Vagina (tissue), 2 donors: ENCODE measurements at regions not wholly inside any gene's neighbourhood (a gene's known extent, or its start where the extent isn't known, plus 50 kb on each side); places are given as distances from the start of the nearest gene placed in this dataset.

Experiments
- POLR2A ChIP-seq, 2 donors: fragments of 450-650 bp; IDR thresholded peaks; one replicate each; pipeline ENCODE4 v1.6.1; 2017; ENCODE audit warnings: antibody characterized with exemption in 2 of 2, mild to moderate bottlenecking in 2 of 2, moderate library complexity in 2 of 2
- POLR2AphosphoS5 ChIP-seq, 2 donors: sonication (generic); formaldehyde crosslinking; IDR thresholded peaks; one replicate each; pipeline ENCODE4 v1.9.0; 2017; ENCODE audit warnings: antibody characterized with exemption in 2 of 2, mild to moderate bottlenecking in 2 of 2, low read depth in 1 of 2; ENCODE audit not compliant: insufficient read depth in 1 of 2
- TF ChIP-seq, protein P1 (sequence below), 3 experiments: fragments of 450-650 bp in 2 of 3; fragments of 200-600 bp in 1 of 3; sonication (generic) in 1 of 3; IDR thresholded peaks; one replicate each; pipeline ENCODE4 v1.5.1; 2017 to 2019; ENCODE audit warnings: antibody characterized with exemption in 3 of 3, mild to moderate bottlenecking in 2 of 3, moderate library complexity in 2 of 3

DNA sequence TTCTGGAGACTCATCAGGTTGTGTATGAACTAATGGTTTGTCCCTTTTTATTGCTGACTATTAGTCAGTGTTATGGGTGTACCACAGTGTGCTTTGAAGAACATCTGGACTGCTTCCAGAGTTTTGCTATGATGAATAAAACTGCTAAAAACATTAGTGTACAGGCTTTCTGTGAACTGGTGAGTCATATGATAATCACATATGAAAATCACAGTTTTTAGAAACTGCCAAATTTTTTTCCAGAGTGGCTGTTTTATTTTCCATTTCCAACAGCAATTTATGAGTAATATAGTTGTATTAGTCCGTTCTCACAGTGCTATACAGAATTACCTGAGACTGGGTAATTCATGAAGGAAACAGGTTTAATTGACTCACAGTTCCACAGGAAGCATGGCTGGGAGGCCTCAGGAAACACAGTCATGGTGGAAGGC is 281.2 kb upstream of the VSTM2A start:
- TF ChIP-seq POLR2AphosphoS5 (IDR thresholded peaks at IDR 0.05; ENCODE audit: insufficient read depth in 1 of 2, low read depth in 1 of 2) (no peak), POLR2A (IDR thresholded peaks at IDR 0.05) (no peak)
- TF ChIP-seq, protein P1, sequence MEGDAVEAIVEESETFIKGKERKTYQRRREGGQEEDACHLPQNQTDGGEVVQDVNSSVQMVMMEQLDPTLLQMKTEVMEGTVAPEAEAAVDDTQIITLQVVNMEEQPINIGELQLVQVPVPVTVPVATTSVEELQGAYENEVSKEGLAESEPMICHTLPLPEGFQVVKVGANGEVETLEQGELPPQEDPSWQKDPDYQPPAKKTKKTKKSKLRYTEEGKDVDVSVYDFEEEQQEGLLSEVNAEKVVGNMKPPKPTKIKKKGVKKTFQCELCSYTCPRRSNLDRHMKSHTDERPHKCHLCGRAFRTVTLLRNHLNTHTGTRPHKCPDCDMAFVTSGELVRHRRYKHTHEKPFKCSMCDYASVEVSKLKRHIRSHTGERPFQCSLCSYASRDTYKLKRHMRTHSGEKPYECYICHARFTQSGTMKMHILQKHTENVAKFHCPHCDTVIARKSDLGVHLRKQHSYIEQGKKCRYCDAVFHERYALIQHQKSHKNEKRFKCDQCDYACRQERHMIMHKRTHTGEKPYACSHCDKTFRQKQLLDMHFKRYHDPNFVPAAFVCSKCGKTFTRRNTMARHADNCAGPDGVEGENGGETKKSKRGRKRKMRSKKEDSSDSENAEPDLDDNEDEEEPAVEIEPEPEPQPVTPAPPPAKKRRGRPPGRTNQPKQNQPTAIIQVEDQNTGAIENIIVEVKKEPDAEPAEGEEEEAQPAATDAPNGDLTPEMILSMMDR (IDR thresholded peaks at IDR 0.05): no peak
